Left lung (tissue), 4 donors: ENCODE measurements at regions not wholly inside any gene's neighbourhood (a gene's known extent, or its start where the extent isn't known, plus 50 kb on each side); places are given as distances from the start of the nearest gene placed in this dataset.

Experiments
- ATAC-seq: fragments of 200-7000 bp; cut with Tn5 transposase; one replicate; pipeline ENCODE4 v1.9.1; 2020; ENCODE audit warnings: moderate library complexity
- DNase-seq, 4 donors: peaks; one replicate each; pipeline ENCODE4 v3.0.0-alpha.2; 2013 to 2020
- H3K27ac ChIP-seq, 2 donors: fragments of 200-600 bp; sonication (generic) in 1 of 2; one replicate each; pipeline versions ENCODE4 v1.5.0 to v1.8.0; 2020 to 2021
- H3K27me3 ChIP-seq, 2 donors: fragments of 200-600 bp; sonication (generic) in 1 of 2; one replicate each; pipeline versions ENCODE4 v1.5.0 to v1.8.0; 2020 to 2021
- H3K36me3 ChIP-seq, 2 donors: fragments of 200-600 bp; sonication (generic) in 1 of 2; one replicate each; pipeline versions ENCODE4 v1.5.0 to v1.8.0; 2020 to 2021
- H3K4me1 ChIP-seq, 2 donors: fragments of 200-600 bp; one replicate each; pipeline ENCODE4 v1.8.0; 2021
- H3K4me3 ChIP-seq, 2 donors: fragments of 200-600 bp; sonication (generic) in 1 of 2; one replicate each; pipeline versions ENCODE4 v1.5.0 to v1.8.0; 2020 to 2021; ENCODE audit warnings: mild to moderate bottlenecking in 1 of 2
- H3K9me3 ChIP-seq, 2 donors: fragments of 200-600 bp; sonication (generic) in 1 of 2; one replicate each; pipeline versions ENCODE4 v1.5.0 to v1.8.0; 2020 to 2021
- CTCF ChIP-seq, 2 donors: fragments of 200-600 bp; sonication (generic) in 1 of 2; IDR thresholded peaks; one replicate each; pipeline versions ENCODE4 v1.5.0 to v1.8.0; 2021; ENCODE audit warnings: antibody characterized with exemption in 2 of 2
- intact Hi-C, 2 donors: fragments of 100-400 bp; cut with DNase I; formaldehyde crosslinking; loops; one replicate each; pipeline versions ENCODE4 v1.11.2 to v1.14.2; 2022
- donor health status: DM: no; HTN: yes; CAD: no.
- donor health status: DM: no; HTN: no; CAD: no.

DNA sequence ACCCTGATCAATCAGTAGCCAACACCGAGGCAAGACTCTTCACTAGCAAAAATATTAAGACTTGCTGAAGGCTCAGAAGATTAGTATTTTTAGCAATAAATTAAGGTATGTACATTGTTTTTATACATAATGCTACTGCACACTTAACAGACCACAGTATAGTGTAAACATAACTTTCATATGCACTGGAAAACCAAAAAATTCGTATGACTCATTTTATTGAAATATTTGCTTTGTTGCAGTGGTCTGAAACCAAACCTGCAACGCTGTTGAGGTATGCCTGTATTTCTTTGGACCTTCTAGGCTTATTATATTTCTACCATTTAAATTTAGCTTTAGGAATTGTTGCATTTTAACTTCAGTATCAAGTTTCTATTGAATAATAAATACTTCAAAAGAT is 65.8 kb upstream of the BCL9 start:
- DNase-seq, result no peak
- intact Hi-C loops, result no loop called here
- H3K36me3 ChIP-seq, result no peaks in the 10 kb centered on the region
- H3K9me3 ChIP-seq, result no peaks in the 10 kb centered on the region
- H3K27me3 ChIP-seq, result no peaks in the 10 kb centered on the region
- H3K4me3 ChIP-seq, result no peak overlapping the region
- peaks cover 0 to 7% of the 10 kb centered on the region in 2 donors for H3K4me1 ChIP-seq
- no peak for TF ChIP-seq CTCF (IDR thresholded peaks at IDR 0.05)
- no peak overlapping the region for H3K27ac ChIP-seq
- no peak for ATAC-seq

DNA sequence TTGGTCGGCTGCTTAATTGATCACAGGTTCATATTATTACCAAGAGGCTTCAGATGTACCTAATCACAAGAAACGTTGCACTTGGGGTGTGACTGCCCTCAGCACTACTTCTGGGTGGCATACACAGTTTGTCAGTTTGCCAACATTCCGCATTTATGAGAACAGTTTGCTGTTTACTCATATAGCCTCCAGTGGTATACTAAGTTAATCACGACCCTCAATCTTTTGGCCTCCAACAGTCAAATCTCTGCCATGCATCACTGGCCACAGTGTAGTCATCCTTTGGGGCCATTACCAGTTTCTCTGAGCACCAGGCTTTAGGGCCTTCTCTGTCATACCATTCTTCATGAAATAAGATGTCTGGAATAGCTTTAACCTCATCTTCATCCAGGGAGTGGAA is 62.8 kb upstream of the BCL9 start:
- H3K27me3 ChIP-seq, result no peaks in the 10 kb centered on the region
- H3K4me1 ChIP-seq, result no peaks in the 10 kb centered on the region
- H3K4me3 ChIP-seq, result no peak overlapping the region
- DNase-seq, result no peak
- intact Hi-C loops, result no loop called here
- H3K27ac ChIP-seq, result no peak overlapping the region
- H3K36me3 ChIP-seq, result no peaks in the 10 kb centered on the region
- ATAC-seq, result no peak
- no peak for TF ChIP-seq CTCF (IDR thresholded peaks at IDR 0.05)
- H3K9me3 ChIP-seq, result no peaks in the 10 kb centered on the region

DNA sequence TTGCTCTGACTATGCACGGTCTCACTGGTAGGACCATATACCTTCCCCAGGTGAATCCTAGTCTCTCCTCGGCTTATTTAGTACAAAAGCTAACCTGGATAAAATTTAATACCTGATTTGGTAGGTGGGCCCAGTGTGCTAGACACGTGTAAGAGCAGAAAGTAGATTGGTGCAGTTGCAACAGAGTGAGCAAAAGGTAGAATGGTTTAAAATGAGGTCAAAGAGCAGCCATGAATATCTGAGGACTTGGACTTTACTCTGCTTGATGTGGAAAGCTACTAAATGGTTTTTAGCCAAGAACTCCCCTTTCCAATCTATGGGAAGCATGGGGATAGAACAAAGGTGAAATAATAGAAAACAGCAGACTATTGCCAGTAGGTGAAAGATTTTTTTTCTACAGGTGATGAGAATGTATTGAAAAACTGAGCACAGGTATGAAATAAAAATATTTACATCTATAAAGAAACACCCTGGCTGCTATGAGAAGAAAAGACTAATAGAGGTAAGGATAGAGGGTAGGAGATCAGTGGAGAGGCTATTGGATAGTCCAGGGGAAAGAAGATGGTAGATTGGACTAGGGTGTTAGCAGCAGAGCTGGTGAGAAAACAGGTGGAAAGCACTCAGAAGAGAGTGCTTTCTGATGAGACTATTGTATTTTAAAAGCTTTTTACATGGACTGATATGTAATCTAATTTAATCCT is 61.3 kb upstream of the BCL9 start:
- intact Hi-C loops, result no loop called here
- no peak for DNase-seq
- Histone ChIP-seq H3K36me3 (no peaks in the 10 kb centered on the region), H3K9me3 (no peaks in the 10 kb centered on the region), H3K27me3 (no peaks in the 10 kb centered on the region), H3K4me1 (no peaks in the 10 kb centered on the region), H3K4me3 (no peak overlapping the region), H3K27ac (no peak overlapping the region)
- no peak for ATAC-seq
- no peak for TF ChIP-seq CTCF (IDR thresholded peaks at IDR 0.05)

GRCh38 chr1:147480565-147480935 is 60.8 kb upstream of the BCL9 start:
- intact Hi-C loops, result no loop called here
- H3K4me3 ChIP-seq, result no peak overlapping the region
- H3K27me3 ChIP-seq, result no peaks in the 10 kb centered on the region
- TF ChIP-seq CTCF (IDR thresholded peaks at IDR 0.05), result no peak
- no peaks in the 10 kb centered on the region for H3K36me3 ChIP-seq
- H3K27ac ChIP-seq, result no peak overlapping the region
- no peak for DNase-seq
- no peaks in the 10 kb centered on the region for H3K4me1 ChIP-seq
- H3K9me3 ChIP-seq, result no peaks in the 10 kb centered on the region
- ATAC-seq, result no peak

DNA sequence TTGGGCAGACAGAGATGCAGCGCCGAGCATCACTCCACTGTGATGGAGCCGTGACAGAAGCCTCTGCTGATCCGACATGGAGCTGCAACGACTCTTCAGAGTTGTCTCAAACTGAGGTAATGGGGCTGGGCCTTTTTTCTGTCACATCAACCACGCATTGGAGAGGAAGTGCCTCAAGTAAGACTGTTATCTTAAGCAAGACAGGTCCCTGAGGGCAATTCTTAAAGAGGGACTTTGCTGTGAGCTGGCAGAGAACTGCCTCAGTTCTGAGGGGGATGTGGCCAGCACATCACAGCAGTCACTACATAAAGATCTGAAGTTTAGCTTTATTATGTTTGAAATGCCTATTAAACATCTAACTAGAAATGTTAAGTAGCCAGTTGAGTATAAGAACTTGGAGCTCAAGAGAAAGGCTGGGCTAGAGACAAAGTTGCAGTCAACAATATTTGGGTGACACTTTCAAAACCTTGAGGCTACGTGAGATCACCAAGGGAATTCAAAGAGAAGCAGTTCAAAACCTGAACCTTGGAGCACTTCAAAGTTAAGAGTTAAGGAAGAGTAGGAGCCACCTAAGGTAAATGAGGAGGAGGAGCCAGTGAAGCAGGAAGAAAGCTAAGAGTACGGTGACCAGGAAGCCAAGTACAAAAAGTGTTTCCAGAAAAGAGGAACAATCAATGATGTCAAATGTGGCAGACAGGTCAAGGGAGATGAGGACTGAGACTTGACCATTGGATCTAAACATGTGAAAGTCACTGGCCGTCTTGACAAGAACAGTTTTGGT is 54.2 kb upstream of the BCL9 start:
- Histone ChIP-seq H3K9me3 (no peaks in the 10 kb centered on the region), H3K4me1 (no peaks in the 10 kb centered on the region), H3K27ac (no peak overlapping the region), H3K36me3 (no peaks in the 10 kb centered on the region), H3K27me3 (no peaks in the 10 kb centered on the region), H3K4me3 (no peak overlapping the region)
- intact Hi-C loops, result no loop called here
- DNase-seq (no peak), ATAC-seq (peak; percentile 81)
- no peak for TF ChIP-seq CTCF (IDR thresholded peaks at IDR 0.05)
